GM21529 (cell line): ENCODE measurements at regions not wholly inside any gene's neighbourhood (a gene's known extent, or its start where the extent isn't known, plus 50 kb on each side); places are given as distances from the start of the nearest gene placed in this dataset.
A peak's percentile ranks its signal among the peaks of the same experiment; 100 is the strongest.

Experiments used
- ATAC-seq: cut with Tn5 transposase; IDR thresholded peaks from one replicate; pipeline ENCODE4 v1.9.1; 2021; ENCODE audit not compliant: unreplicated experiment

DNA sequence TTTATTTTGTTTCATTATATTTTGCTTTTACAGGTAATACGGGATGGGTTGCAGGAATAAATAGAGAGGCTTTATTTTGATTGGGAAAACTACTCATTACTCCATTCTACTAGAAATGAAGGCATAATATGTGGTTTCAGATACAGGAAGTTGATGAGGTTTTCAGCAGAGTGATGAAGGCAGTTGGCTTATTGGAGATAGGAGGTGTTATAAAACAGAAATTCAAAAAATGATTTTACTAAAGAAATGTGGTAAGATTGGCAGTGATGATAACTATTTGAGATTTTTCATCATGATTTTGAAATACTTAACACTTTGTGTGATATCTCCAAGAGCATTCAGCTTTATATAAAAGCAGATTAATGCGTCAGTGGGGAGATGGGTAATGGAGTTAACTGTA lies 1445.7 kb upstream of the CADM2 start:
- no peak for ATAC-seq

DNA sequence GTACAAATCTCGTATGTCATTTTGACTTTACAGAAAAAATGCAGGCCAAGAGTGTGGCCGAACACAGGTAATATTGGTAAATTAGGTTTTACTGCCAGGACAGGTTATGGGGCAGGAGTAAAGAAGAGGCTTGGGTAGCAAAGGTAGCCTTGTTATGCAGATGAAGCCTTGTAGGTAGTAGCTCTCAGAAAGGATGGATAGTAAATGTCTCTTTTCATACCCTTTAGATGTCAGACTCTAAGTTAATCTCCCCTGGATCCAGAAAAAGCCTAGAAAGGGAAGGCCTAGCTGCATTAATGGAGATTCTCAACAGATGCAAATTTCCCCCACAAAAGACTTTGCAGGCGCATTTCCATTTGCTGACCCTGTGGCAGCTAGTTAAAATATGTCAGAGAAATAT lies 1445.1 kb upstream of the CADM2 start:
- ATAC-seq, result no peak

DNA sequence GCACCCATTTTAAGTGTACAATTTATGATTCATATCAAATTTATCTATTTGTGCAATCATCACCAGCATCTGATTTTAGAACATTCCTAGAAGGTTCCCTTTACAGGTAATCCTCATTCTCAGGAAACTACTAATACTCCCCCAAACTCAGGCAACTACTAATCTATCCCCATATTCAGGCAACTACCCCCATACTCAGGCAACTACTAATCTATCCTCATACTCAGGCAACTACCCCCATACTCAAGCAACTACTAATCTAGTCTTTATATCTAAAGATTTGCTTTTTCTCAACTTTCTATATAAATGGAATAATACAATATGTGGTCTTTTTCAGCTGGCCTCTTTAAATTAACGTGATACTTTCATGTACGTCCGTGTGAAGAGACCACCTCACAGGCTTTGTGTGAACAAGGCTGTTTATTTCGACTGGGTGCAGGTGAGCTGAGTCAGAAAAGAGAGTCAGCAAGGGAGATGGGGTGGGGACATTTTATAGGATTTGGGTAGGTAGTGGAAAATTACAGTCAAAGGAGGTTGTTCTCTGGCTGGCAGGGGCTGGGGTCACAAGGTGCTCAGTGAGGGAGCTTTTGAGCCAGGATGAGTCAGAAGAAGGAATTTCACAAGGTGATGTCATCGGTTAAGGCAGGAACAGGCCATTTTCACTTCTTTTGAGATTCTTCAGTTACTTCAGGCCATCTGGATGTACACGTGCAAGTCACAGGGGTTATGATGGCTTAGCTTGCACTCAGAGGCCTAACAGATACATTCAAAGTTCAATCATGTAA lies 1444.5 kb upstream of the CADM2 start:
- ATAC-seq, result no peak

DNA sequence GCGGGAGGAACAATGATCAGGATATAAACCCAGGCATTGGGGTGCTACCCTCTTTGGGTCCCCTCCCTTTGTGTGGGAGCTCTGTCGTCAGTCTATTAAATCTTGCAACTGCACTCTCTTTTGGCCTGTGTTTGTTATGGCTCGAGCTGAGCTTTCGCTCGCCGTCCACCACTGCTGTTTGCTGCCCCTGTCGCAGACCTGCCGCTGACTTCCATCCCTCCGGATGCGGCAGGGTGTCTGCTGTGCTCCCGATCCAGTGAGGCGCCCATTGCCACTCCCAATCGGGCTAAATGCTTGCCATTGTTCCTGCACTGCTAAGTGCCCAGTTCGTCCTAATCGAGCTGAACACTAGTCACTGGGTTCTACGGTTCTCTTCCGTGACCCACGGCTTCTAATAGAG lies 1443.7 kb upstream of the CADM2 start:
- ATAC-seq, result no peak

DNA sequence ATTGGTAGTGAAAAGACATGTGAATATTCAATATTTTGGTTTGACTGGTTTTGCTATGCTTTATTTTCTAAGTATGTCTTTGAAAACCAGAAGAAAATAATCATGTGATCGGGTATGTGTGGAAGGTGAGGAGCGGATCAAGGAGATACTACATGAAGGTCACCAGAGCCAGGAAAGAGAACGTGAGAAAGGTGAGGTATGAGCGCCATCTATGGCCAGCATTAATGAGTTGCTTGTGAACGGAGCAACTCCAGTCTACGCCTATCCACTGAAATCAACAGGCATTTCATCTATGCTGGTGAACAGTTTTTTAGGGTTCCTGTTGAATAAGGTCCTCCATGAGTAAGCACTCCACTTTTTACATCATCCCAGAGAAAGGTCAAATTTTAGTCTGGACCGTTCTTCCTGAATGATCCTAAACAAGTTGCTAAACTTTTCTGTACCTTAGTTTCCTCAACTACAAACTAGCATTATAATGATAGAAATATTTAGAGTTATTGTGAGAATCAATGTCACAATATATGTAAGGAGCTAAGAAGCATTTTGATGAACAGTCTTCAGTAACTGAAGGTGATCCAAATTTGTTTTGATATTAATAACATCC lies 1435.2 kb upstream of the CADM2 start:
- peak; percentile 87 for ATAC-seq

DNA sequence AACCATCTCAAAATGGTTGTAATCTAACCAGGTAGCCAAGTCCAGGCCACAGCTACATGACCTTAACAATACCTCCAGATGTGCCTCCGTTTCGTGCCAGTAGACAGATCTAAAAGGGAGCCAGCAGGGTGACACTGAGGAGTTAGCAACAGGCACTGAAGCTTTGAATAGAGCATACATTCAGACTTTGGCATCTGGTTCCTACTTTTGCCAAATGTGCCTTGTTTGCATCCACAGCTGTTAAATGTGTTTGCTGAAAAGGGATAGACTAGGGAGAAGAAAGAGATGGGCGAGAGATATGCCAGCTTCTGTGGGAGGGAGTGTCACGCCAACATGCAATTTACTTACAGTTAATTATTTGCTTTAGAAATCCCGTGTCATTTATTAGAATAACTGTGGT lies 1433.9 kb upstream of the CADM2 start:
- ATAC-seq, result no peak

DNA sequence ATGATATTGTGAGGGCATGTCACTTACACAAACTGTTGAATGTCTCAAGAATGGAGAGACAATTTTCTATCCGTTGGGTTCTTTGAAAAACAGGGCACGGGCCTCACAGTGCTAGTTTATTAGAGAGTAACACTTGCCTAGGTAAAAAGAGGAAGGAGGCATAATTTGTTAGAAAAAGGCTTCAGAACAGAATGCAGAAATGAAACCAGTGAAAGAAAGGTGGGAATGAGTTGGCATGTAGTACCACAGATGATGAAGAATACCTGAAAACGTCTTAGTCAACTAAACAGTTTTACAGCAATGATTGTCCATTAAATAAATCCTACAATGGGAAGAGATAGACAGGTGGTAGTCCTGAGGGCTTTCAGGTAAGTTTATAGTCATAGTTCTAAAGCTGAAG lies 1399.7 kb upstream of the CADM2 start:
- no peak for ATAC-seq

DNA sequence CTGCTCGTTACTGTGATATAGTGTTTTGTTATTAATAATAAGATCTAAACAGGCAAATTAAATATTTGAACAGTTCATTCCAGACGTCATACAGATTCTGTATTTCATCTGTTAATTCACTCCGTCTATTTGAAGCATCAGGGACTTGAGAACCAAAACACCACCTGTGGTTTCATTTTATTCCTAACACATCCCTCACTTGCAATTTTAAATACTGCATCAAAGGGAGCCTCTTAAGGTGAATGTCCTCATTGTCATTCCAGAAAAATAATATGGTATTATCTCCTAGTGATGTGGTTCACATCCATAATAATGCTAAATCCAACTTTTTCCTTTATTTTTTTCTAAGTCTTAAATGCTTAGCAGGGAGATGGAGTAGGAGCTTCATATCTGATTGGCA lies 1390.9 kb upstream of the CADM2 start:
- ATAC-seq, result no peak

DNA sequence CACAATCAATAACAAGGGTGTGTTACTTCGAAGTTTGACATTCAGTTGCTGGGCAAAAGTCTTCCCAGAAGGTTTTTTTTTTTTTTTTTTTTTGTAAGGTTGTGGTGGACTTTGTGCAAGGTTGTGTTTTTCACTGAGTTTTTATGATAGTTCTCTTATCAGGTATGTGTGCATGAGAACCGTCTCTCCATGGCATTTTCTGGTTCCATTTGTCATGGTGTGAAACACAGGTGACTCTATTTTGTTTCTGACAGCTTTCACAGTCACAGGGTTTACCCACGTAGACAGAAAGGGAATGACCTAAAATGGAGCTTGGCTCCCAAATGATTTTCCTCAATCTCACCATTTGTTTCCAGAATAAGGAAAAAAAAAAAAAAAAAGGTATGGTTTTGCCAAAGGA lies 1377.2 kb upstream of the CADM2 start:
- no peak for ATAC-seq

DNA sequence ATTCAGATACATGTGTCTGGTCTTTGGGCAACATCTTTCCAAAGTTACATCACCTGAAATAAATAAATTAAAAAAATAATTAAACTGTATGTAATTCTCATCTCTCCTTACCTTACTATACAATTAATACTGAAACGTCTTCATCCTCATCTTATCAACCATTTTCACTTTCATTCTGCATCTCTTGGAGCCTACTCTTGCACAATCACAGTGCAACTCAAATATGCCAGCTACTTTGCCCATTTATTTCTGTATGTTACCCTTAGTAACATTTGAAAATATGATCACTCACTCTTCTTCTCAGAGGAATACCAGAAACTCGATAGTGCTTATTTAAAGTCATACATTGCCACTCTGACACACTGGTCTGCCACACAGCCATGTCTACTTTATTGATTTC lies 1357.1 kb upstream of the CADM2 start:
- no peak for ATAC-seq

DNA sequence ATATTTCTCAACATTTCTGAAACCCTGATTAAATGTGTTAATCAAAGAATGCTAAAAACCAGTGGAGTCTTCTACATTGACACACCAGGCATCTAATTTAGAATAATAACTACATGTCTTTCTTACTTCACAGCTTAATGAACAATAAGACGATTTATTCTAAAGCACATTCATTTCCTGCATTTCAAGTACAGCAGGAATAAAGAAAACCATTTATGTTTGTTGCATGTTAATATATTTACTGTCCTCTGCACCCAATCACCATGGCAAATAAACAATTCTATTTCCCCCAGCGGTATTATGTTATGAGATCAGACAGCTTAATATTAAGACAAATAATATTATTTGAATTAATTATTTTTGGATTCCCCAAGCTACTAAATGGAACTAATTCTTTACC lies 1336.3 kb upstream of the CADM2 start:
- no peak for ATAC-seq

DNA sequence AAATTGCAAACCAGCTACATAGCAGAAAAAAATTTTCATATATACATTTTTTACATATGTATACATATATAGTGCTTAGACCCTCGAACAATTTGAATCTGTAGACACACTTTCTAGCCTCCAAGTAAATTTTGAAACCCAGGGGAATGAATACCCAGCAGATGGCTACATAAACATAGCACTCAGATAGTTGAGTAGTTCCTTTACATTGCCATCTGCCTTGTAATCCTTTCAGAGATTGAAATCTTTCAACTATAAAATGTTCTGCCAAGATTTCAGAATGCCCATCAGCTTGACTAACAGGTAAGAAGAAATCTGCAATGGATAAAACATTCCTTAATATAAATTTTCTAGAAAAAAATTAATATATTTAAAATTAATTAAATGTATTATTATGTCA lies 1333.5 kb upstream of the CADM2 start:
- ATAC-seq, result no peak

DNA sequence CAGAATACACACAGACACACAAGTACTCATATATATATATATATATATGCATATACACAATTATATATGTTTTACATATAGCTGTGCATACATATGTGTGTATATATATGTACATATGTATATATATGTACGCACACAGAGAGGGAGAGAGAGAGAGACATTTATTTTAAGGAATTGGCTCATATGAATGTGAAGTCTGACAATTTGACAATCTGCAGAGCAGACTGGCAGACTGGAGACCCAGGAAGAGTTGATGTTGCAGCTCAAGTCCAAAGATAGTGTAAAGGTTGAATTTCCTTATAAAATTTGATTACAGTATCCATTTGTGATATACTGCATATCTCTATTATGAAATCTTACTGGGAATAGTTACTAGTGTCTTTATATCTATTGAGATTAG lies 1330.3 kb upstream of the CADM2 start:
- no peak for ATAC-seq

DNA sequence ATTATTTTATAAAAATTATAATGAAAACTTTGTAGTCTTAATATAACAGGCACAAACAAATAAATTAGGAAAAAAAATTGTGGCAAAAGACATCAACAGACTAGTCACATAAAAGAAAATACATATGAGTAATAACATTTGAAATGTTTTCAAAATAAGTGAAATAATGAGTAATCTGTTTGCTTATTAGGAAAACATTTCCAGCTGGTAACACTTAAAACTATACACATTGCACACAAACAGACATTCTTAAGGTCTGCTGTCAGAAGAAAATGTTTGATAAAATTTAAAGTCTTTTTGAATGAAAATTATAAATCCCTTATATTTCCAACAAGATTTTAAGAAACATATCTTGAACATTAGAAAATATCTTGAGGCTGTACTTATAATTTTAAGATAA lies 1326.3 kb upstream of the CADM2 start:
- no peak for ATAC-seq

DNA sequence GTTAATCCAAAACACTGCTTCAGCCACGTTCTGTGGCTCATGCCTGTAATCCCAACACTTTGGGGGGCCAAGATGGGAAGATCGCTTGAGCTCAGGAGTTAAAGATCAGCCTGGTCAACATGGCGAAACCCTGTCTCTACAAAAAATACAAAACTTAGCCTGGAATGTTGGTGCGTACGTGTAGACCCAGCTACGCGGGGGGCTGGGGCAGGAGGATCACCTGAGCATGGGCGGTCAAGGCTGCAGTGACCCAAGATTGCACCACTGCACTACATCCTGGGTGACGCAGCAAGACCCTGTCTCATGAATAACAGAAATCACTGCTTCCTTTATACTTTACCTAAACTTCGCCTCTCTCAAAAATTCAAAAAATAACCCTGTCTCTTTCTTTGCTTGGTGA lies 1325.0 kb upstream of the CADM2 start:
- ATAC-seq, result no peak

DNA sequence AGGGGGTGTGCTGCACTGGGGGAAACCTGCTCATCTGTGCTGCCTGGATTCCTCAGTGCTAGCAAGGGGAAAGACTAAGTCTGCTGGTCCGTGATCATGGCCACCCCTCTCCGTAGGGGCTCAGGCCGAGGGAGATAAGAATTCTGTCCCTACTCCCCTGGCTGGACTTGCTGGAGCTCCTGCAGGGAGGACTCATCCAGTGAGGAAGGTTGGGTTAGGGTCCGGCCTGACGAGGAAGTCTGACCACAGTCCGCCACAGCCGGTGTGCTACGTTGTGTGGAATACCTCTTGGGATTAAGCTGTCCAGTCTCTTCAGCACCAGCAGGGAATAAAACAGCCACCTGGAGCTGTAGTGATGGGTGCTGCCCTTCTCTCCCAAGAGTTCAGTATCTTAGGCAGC lies 1309.1 kb upstream of the CADM2 start:
- no peak for ATAC-seq

DNA sequence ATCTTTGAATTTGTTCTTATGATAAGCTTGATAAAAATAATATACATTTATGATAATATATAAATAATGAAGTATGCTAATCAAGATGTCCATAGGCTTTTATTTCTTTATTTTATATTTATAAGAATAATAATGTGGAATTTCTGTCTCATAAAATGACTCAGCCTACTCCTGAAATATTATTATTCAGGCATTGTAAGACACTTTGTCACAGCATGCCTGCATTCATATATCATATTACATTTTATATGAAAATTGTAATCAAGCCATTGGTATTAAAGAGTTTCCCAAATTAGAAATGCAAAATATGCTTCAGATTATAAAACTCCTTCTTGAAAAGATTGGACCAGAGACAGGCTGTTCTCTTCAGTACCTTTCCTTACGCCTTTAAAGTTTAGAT lies 1303.7 kb upstream of the CADM2 start:
- ATAC-seq, result no peak

DNA sequence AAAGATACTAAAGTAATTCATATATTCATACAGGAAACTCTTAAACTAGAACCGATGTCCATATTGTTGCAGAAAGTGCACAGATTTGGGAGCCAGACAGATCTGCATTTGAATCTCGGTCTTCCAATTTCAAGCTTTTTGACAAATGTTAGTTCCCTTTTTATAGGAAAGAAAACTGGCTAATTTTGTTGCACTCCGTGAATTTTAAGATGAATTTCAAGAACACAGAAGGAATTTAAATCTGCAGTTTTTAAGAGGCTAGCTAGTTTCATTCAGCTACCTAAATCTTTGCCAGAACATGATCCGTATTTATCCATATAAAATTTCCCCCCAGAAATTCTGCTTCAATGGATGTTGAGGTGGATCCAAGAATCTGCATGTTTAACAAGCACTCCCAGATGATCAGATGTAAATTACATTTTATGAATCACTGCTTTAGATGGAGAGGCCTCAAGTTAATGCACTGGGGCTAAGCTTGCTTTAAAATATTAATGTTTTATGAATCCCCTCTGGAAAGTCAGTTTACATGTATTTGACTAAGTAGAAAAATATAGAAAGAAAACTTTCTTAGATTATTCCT lies 1296.3 kb upstream of the CADM2 start:
- no peak for ATAC-seq

DNA sequence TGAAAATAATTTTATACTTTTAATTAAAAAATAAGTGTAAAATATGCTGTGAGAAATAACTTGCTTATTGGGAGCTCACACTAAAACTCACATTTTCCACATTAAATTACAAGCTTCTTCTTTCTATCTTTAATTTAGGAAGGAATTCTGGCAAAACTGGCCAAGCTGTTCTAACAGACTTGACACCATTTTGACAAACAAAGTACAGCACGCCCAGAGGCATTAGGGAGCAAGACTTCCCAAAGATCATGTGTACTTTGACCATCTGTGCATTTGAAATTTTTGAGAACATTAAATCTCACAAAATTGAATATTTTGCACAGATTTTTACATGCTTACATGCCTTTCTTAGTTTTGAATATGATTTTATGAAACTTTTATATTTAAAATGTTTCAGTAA lies 1288.4 kb upstream of the CADM2 start:
- ATAC-seq, result no peak

DNA sequence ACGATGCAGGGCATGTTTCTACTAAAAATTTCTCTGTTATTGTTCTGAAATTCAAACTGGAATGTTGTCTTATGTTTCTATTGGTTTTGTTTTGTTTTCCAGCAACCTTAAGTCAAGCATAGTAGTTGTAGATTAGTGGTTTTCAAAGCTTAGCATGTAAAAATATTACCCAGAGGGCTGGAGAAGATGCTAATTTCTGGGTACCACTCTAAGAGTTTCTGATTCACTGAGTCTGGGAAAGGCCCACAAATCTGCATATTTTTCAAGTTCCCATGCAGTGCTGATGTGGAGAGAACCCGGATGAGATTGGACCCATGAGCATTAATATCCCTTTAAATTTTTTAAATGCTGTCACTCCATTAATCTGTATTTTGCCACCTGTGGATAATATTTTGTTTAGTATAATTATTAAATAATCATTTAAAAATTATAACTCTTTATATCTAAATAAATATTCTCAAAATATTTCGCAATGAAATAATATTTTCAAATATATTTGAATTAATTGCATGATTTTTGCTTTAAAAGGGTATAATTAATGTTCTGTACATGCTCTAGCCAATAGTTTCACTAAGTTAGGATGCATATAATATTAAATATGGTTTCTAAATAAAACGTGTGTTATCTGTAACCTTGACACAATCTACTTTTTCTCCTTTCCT lies 1274.7 kb upstream of the CADM2 start:
- no peak for ATAC-seq

DNA sequence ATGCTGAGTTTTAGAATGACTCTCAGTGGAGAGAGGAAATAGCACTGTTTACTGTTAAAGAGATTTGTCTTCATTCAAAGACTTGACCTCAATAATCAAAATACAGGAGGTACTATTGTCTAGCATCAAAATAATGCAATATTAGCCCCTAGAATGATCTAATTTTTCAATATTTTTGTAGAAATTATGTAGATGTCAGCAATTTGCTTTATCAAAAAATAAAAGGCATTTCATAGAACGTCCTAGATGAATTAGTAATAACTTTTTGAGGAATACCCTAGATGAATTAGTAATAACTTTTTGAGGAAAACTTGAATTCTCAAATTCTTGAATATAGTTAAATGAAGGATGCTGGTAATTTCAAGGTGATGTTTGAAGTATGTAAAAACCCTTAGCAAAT lies 1252.1 kb upstream of the CADM2 start:
- ATAC-seq, result no peak

DNA sequence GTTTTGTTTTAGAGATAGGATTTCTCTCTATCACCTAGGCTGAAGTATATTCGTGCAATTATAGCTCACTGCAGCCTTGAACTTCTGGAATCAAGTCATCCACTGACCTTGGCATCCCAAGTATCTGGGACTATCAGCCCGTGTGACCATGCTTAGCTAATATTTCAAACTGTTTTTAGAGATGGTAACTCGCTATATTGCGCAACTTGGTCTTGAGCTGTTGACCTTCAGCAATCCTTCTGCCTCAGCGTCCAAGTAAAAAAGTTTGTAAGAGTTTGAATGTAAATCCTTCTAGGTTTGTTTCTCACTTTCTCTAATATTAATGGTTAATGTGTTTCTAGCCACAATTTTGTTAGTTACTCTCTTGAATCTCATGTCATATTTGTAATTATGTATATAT lies 1243.5 kb upstream of the CADM2 start:
- no peak for ATAC-seq
